Right hindlimb (tissue), 1 donor: ENCODE measurements at regions not wholly inside any gene's neighbourhood (a gene's known extent, or its start where the extent isn't known, plus 50 kb on each side); places are given as distances from the start of the nearest gene placed in this dataset.
"Not testable (repeated sequence)": the region's sequence is repeated elsewhere in the genome, so short reads cannot be mapped to it uniquely, and the experiment has no call there.

Experiments
- DNase-seq: peaks from one replicate; pipeline ENCODE4 v3.0.0-alpha.2; 2018

GRCh38 chr7:79531905-79532664 lies 78.6 kb upstream of the MAGI2 start:
- DNase-seq = no peak

- no peak for DNase-seq
Observed at GRCh38 chr7:79531116-79531515, 77.6 kb upstream of the MAGI2 start.

- DNase-seq = no peak
Observed at GRCh38 chr7:79529881-79530235, 76.4 kb upstream of the MAGI2 start.

- DNase-seq = no peak
Observed at GRCh38 chr7:79529214-79529880, 75.9 kb upstream of the MAGI2 start.

GRCh38 chr7:79528421-79528820 lies 75.0 kb upstream of the MAGI2 start:
- no peak for DNase-seq

- no peak for DNase-seq
Observed at GRCh38 chr7:79524048-79524447, 70.6 kb upstream of the MAGI2 start.

GRCh38 chr7:79523436-79523835 lies 70.0 kb upstream of the MAGI2 start:
- DNase-seq = no peak

- DNase-seq = no peak
Observed at GRCh38 chr7:79520543-79520942, 67.1 kb upstream of the MAGI2 start.

- no peak for DNase-seq
Observed at GRCh38 chr7:79515358-79515757, 61.9 kb upstream of the MAGI2 start.

- no peak for DNase-seq
Observed at GRCh38 chr7:79513261-79513660, 59.8 kb upstream of the MAGI2 start.

GRCh38 chr7:79512261-79512660 lies 58.8 kb upstream of the MAGI2 start:
- DNase-seq = no peak

- not testable (repeated sequence) for DNase-seq
Observed at GRCh38 chr7:79511056-79511455, 57.6 kb upstream of the MAGI2 start.

GRCh38 chr7:79507131-79507530 lies 53.7 kb upstream of the MAGI2 start:
- no peak for DNase-seq

GRCh38 chr7:79506481-79506880 lies 53.0 kb upstream of the MAGI2 start:
- DNase-seq = no peak

- no peak for DNase-seq
Observed at GRCh38 chr7:79504607-79505389, 51.3 kb upstream of the MAGI2 start.
